Panc1 (cell line): ENCODE measurements at regions not wholly inside any gene's neighbourhood (a gene's known extent, or its start where the extent isn't known, plus 50 kb on each side); places are given as distances from the start of the nearest gene placed in this dataset.

ENCODE experiments used
- POLR2AphosphoS5 ChIP-seq: IDR thresholded peaks from 2 replicates; pipeline ENCODE4 v1.6.1; 2012; ENCODE audit warnings: mild to moderate bottlenecking, low read depth, low read length, moderate library complexity
- SIN3A ChIP-seq: IDR thresholded peaks from 2 replicates; pipeline ENCODE4 v1.6.1; 2012; ENCODE audit warnings: low read depth, mild to moderate bottlenecking, low read length, moderate library complexity, borderline replicate concordance; ENCODE audit not compliant: insufficient read depth
- TCF7L2 ChIP-seq: IDR thresholded peaks from 2 replicates; pipeline ENCODE4 v1.6.1; 2011; ENCODE audit warnings: mild to moderate bottlenecking, low read depth, low read length, inconsistent platforms
- TF ChIP-seq, protein P1 (sequence below): fragments of 450-650 bp; IDR thresholded peaks from 2 replicates; pipeline ENCODE4 v1.5.1; 2017; ENCODE audit warnings: mild to moderate bottlenecking
- TF ChIP-seq, protein P2 (sequence below), 2 experiments: IDR thresholded peaks; 2 replicates each; pipeline ENCODE4 v1.6.1; 2011 to 2012; ENCODE audit warnings: low read depth in 2 of 2, control low read depth in 1 of 2, low read length in 1 of 2, mild to moderate bottlenecking in 1 of 2, moderate library complexity in 1 of 2; ENCODE audit not compliant: insufficient read depth in 1 of 2

DNA sequence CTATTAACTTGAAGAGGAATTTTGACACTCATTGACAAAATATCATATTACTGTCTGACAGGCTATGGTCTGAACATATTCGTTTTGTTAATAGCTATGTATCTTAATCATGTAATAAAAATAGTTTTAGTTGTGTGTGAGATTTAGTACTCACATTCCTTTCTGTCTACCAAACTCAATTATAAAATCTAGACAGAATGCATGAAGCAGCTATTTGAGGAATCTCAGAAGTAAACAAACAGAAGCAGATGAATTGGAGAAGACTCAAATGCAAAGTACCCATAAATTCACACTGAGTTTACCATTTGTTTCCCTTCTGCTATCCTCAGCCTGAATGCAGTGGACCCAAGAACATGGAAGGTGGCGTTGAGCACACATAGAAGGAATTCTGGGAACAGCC is 841.6 kb upstream of the AADAT start:
- TF ChIP-seq, protein P1, sequence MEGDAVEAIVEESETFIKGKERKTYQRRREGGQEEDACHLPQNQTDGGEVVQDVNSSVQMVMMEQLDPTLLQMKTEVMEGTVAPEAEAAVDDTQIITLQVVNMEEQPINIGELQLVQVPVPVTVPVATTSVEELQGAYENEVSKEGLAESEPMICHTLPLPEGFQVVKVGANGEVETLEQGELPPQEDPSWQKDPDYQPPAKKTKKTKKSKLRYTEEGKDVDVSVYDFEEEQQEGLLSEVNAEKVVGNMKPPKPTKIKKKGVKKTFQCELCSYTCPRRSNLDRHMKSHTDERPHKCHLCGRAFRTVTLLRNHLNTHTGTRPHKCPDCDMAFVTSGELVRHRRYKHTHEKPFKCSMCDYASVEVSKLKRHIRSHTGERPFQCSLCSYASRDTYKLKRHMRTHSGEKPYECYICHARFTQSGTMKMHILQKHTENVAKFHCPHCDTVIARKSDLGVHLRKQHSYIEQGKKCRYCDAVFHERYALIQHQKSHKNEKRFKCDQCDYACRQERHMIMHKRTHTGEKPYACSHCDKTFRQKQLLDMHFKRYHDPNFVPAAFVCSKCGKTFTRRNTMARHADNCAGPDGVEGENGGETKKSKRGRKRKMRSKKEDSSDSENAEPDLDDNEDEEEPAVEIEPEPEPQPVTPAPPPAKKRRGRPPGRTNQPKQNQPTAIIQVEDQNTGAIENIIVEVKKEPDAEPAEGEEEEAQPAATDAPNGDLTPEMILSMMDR: no peak
- no peak for TF ChIP-seq TCF7L2
- TF ChIP-seq, protein P2, sequence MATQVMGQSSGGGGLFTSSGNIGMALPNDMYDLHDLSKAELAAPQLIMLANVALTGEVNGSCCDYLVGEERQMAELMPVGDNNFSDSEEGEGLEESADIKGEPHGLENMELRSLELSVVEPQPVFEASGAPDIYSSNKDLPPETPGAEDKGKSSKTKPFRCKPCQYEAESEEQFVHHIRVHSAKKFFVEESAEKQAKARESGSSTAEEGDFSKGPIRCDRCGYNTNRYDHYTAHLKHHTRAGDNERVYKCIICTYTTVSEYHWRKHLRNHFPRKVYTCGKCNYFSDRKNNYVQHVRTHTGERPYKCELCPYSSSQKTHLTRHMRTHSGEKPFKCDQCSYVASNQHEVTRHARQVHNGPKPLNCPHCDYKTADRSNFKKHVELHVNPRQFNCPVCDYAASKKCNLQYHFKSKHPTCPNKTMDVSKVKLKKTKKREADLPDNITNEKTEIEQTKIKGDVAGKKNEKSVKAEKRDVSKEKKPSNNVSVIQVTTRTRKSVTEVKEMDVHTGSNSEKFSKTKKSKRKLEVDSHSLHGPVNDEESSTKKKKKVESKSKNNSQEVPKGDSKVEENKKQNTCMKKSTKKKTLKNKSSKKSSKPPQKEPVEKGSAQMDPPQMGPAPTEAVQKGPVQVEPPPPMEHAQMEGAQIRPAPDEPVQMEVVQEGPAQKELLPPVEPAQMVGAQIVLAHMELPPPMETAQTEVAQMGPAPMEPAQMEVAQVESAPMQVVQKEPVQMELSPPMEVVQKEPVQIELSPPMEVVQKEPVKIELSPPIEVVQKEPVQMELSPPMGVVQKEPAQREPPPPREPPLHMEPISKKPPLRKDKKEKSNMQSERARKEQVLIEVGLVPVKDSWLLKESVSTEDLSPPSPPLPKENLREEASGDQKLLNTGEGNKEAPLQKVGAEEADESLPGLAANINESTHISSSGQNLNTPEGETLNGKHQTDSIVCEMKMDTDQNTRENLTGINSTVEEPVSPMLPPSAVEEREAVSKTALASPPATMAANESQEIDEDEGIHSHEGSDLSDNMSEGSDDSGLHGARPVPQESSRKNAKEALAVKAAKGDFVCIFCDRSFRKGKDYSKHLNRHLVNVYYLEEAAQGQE (IDR thresholded peaks at IDR 0.05; ENCODE audit: insufficient read depth in 1 of 2, low read depth in 2 of 2, low read length in 1 of 2): no peak
- TF ChIP-seq SIN3A: no peak
- no peak for TF ChIP-seq POLR2AphosphoS5
